Astrocyte of the cerebellum (primary cell): ENCODE measurements at regions not wholly inside any gene's neighbourhood (a gene's known extent, or its start where the extent isn't known, plus 50 kb on each side); places are given as distances from the start of the nearest gene placed in this dataset.

ENCODE experiments used
- DNase-seq: peaks from one replicate; pipeline ENCODE4 v3.0.0-alpha.2; 2011; ENCODE audit warnings: low read depth
- H3K4me3 ChIP-seq: 2 replicates; pipeline ENCODE4 v1.5.1; 2011; ENCODE audit warnings: mild to moderate bottlenecking, low read depth, low read length, moderate library complexity
- in situ Hi-C: cut with HindIII; loops from 2 replicates; pipeline ENCODE4 v1.10.0; 2017; ENCODE audit warnings: low sequenced_read_pairs
- TF ChIP-seq, protein P1 (sequence below): IDR thresholded peaks from 2 replicates; pipeline ENCODE4 v1.5.1; 2012; ENCODE audit warnings: low read length, low read depth, moderate library complexity, mild to moderate bottlenecking; ENCODE audit errors: missing control alignments

DNA sequence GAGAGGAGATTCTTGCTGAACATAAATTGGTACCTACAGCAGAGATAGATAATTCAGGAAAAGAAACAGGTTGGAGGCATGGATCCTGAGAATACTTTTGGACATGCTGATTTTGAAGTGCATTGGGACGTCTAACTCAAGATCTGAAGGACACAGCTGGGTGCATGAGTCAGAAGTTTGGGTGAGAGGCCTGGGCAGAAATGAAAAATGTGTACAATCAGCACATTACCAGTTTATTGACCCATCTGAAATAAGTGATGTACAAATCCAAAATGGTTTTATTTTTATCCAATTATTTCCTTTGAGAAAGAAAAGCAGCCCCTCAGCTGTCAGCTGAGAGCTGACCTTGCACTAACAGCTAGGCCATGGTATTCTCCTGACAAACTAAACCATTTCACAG, 975.2 kb upstream of the B3GALT2 start:
- in situ Hi-C loops = no loop called here
- no peak overlapping the region for H3K4me3 ChIP-seq
- no peak for DNase-seq
- TF ChIP-seq, protein P1, sequence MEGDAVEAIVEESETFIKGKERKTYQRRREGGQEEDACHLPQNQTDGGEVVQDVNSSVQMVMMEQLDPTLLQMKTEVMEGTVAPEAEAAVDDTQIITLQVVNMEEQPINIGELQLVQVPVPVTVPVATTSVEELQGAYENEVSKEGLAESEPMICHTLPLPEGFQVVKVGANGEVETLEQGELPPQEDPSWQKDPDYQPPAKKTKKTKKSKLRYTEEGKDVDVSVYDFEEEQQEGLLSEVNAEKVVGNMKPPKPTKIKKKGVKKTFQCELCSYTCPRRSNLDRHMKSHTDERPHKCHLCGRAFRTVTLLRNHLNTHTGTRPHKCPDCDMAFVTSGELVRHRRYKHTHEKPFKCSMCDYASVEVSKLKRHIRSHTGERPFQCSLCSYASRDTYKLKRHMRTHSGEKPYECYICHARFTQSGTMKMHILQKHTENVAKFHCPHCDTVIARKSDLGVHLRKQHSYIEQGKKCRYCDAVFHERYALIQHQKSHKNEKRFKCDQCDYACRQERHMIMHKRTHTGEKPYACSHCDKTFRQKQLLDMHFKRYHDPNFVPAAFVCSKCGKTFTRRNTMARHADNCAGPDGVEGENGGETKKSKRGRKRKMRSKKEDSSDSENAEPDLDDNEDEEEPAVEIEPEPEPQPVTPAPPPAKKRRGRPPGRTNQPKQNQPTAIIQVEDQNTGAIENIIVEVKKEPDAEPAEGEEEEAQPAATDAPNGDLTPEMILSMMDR = no peak

DNA sequence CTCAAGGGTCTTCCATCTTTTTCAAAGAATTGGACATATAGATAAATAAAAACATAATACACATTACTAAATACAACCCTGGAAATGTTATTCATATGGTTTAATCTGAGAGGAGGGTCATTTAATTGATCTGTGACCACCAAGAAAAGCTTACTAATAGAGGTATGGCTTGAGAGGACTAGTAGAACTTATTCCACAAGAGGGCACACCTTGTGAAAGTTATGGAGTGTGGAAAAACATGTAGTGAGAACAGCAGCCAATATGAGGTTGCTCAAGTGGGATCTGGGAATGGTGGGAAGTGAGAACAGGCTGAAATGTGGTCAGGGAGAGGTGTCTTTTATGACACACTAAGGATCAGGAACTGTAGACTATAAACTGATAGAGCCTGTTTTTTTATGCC, 973.5 kb upstream of the B3GALT2 start:
- TF ChIP-seq, protein P1 = no peak
- H3K4me3 ChIP-seq = no peak overlapping the region
- in situ Hi-C loops = no loop called here
- DNase-seq = no peak

DNA sequence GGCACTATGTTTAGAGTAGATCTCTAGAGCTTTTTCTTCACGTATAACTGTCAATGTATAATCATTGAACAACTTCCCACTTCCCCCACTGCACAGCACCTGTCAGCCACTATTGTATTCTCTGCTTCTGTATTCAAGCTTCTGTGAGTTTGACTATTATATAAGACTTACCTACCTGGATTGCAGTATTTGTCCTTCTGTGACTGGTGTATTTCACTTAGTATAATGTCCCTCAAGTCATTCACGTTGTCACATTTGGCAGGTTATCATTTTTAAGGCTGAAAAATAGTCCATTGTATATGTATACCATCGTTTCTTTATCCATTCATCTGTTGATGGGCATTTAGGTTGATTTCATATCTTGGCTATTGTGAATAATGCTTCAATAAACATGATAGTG, 969.5 kb upstream of the B3GALT2 start:
- DNase-seq = no peak

DNA sequence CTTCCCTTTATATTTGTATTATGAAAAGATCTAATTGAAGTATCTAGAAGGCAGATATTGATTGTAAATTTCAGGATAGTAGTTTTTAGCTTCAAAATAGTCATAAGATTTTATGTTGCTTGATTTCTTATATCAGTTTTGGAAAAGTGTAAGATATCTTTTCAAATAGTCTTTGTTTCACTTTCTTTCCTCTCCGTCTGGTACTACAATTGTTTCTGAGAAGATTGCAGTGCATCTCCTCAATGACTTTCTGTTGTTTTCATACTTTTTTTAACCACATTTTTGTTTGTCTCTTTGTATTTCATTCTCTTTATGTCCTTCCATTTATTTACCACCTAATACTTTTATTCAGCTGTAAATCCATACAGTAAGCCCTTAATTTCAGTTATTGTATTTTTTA, 964.6 kb upstream of the B3GALT2 start:
- no peak for DNase-seq
- no peak overlapping the region for H3K4me3 ChIP-seq
- TF ChIP-seq, protein P1 = no peak
- in situ Hi-C loops = no loop called here

More for the DNA sequence above, 969.5 kb upstream of the B3GALT2 start:
- in situ Hi-C loops = no loop called here
- TF ChIP-seq, protein P1 = no peak
- H3K4me3 ChIP-seq = no peak overlapping the region

GRCh38 chr1:194150242-194150641, 963.8 kb upstream of the B3GALT2 start:
- in situ Hi-C loops = no loop called here
- no peak for DNase-seq
- TF ChIP-seq, protein P1 = no peak
- H3K4me3 ChIP-seq = no peak overlapping the region

DNA sequence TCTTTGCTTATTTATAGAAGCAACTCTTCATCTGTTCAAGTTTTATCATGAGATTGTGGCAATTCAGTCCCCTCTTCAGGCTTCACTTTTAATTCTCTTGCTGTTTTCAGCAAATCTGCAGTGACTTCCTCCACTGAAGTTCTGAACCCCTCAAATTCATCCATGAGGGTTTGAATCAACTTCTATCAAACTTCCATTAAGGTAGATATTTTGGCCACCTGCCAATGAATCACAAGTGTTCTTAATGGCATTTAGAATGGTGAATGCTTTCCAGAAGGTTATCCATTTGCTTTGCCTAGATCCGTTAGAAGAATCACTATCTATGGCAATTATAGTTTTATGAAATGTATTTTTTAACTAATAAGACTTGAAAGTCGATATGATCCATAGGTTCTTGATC, 946.7 kb upstream of the B3GALT2 start:
- no peak overlapping the region for H3K4me3 ChIP-seq
- TF ChIP-seq, protein P1 = no peak
- in situ Hi-C loops = no loop called here
- no peak for DNase-seq

DNA sequence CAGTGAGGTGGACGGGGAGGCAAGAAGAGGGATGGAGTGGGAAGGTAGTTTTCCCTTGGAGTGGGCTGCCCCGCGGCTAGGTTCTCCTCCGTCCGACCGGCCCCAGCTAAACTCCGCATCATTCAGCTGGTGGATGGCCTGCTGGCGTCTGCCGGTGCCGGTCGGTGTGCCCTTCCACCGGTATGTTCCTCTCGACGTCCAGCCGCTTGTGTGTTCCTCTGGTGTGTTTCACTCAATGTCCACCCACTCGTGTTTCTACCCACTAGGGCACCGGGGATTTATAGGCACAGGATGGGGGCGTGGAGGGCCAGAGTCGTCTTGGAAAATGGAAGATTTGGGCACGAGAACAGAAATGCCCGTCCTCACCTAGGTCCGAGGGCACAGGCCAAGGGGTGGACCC, 931.7 kb upstream of the B3GALT2 start:
- no peak overlapping the region for H3K4me3 ChIP-seq
- no peak for DNase-seq
- TF ChIP-seq, protein P1 = no peak
- in situ Hi-C loops = no loop called here
